Right atrium auricular region (tissue), 2 donors: ENCODE measurements at regions not wholly inside any gene's neighbourhood (a gene's known extent, or its start where the extent isn't known, plus 50 kb on each side); places are given as distances from the start of the nearest gene placed in this dataset.

Source experiments
- DNase-seq: peaks from one replicate; pipeline ENCODE4 v3.0.0-alpha.2; 2019; ENCODE audit warnings: low spot score
- H3K27ac ChIP-seq, 2 donors: fragments of 200-600 bp; sonication (generic); 1 replicate in 1 of 2; 2 replicates in 1 of 2; pipeline ENCODE4 v1.5.1; 2016 to 2019
- H3K27me3 ChIP-seq, 2 donors: fragments of 200-600 bp; sonication (generic); one replicate each; pipeline versions ENCODE4 v1.5.1 to v1.6.0; 2017 to 2019
- H3K36me3 ChIP-seq: fragments of 200-600 bp; sonication (generic); one replicate; pipeline ENCODE4 v1.5.1; 2016
- H3K4me1 ChIP-seq, 2 donors: fragments of 200-600 bp; sonication (generic); one replicate each; pipeline versions ENCODE4 v1.5.1 to v1.6.0; 2017 to 2019
- H3K4me3 ChIP-seq, 2 donors: fragments of 200-600 bp; sonication (generic); 1 replicate in 1 of 2; 2 replicates in 1 of 2; pipeline ENCODE4 v1.5.1; 2017 to 2019; ENCODE audit warnings: mild to moderate bottlenecking in 1 of 2, moderate library complexity in 1 of 2
- H3K9me3 ChIP-seq, 2 donors: fragments of 200-600 bp; sonication (generic); one replicate each; pipeline ENCODE4 v1.5.1; 2019
- CTCF ChIP-seq, 2 donors: fragments of 200-600 bp; sonication (generic); IDR thresholded peaks; one replicate each; pipeline ENCODE4 v1.5.1; 2019; ENCODE audit warnings: antibody characterized with exemption in 2 of 2

DNA sequence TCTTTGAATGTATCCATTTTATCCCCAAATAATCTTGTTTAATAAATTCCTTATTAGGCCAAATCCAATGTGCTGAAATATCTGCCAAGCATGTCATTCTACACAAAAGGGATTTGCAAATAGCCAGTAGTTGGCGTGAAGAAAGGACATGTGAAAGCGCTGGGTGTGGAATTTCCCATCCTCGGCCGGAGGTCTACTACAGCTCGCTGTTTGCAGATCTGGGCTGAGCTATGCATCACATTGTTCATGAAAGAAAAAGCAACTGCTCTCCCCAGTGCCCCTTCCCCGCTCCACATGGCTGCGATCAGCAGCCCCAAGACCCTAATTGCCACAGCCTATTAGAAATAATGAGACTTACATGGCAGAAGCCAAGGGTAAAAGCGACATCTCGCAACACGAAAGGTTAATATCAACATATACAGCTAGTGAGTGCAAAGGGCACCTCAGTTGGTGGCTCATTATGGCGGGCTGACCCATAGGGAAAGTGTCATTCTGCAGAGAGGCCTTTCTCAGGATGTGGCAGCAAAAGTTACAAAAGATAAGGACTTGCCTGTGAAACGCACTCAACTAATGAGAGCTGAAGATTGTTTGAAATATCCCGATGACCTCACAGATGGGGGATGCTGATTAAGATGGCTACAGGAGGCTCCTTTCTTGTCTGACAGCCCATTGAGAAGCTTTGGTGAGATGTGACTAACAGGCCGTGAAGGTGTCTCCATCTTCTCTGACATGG lies 126.9 kb upstream of the CYP1B1 start:
- no peak for TF ChIP-seq CTCF (IDR thresholded peaks at IDR 0.05)
- Histone ChIP-seq H3K36me3 (no peaks in the 10 kb centered on the region), H3K4me1 (no peaks in the 10 kb centered on the region), H3K9me3 (no peaks in the 10 kb centered on the region), H3K27me3 (no peaks in the 10 kb centered on the region), H3K4me3 (no peak overlapping the region), H3K27ac (no peak overlapping the region)
- no peak for DNase-seq

DNA sequence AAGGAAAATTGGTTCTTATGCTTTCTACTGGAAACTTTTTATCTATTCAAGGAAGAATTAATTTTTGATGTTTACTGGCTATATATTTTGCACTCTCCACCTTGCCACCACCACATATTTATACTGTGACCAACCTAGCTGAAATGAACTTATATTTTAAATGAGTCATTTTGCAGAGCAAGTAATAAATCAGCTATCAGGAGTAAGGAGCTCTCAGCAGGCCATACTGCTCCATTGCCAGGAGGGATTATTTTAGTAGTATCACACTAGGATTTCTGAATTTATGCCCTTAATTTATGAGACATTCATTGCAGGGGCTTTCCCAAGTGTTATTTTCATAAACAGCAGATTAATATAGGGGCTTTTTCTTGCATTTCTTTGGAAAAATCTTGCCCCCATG lies 125.8 kb upstream of the CYP1B1 start:
- Histone ChIP-seq H3K4me1 (no peaks in the 10 kb centered on the region), H3K27ac (no peak overlapping the region), H3K9me3 (no peaks in the 10 kb centered on the region), H3K27me3 (no peaks in the 10 kb centered on the region), H3K36me3 (no peaks in the 10 kb centered on the region), H3K4me3 (no peak overlapping the region)
- TF ChIP-seq CTCF (IDR thresholded peaks at IDR 0.05): no peak
- DNase-seq: no peak

- H3K27ac ChIP-seq: no peak overlapping the region
Observed at GRCh38 chr2:38200598-38200997, 124.6 kb upstream of the CYP1B1 start.

DNA sequence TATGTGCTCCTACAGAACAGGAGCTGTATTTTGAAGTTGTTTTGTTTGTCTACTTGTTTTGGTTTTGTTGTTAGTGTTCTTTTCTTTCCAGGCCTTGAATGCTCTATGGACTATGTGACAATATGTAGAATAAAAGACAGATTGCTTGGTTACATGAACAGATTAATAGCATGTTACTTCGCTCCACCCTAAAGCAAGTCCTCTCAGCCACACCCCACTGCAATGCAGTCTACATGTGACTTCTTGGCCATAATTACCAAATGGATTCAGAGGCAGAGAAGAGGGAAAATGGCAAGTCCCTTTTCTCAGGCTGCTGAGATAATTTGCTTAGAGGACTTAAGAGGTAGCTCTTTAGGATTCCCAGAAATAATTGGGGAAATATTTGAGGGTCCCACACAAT lies 123.2 kb upstream of the CYP1B1 start:
- no peak overlapping the region for H3K4me3 ChIP-seq
- H3K9me3 ChIP-seq: no peaks in the 10 kb centered on the region
- H3K27ac ChIP-seq: no peak overlapping the region
- no peak for TF ChIP-seq CTCF (IDR thresholded peaks at IDR 0.05)
- no peaks in the 10 kb centered on the region for H3K27me3 ChIP-seq
- DNase-seq: no peak
- no peaks in the 10 kb centered on the region for H3K4me1 ChIP-seq
- H3K36me3 ChIP-seq: no peaks in the 10 kb centered on the region

More at GRCh38 chr2:38200598-38200997, 124.6 kb upstream of the CYP1B1 start:
- Histone ChIP-seq H3K27me3 (no peaks in the 10 kb centered on the region), H3K9me3 (no peaks in the 10 kb centered on the region), H3K4me3 (no peak overlapping the region), H3K36me3 (no peaks in the 10 kb centered on the region), H3K4me1 (no peaks in the 10 kb centered on the region)
- DNase-seq: no peak
- no peak for TF ChIP-seq CTCF (IDR thresholded peaks at IDR 0.05)

DNA sequence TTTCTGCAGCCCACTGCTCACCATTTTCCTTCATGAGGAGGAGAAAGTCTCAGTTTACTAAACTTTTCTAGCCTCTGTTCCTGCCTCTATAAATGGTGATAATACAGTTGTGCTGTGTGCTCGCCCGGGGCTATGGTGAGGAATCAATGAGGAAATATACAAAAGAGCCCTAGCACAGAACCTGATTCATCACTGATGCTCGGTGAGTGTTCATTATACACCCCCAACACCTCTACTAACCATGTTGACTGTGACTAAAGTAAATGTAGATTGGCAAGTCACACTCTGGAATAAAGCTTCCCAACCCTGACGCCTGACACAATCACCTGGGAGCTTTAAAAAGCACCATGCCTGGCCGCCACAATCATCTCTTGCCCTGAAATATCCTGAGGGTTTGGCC lies 118.8 kb upstream of the CYP1B1 start:
- Histone ChIP-seq H3K27me3 (no peaks in the 10 kb centered on the region), H3K9me3 (no peaks in the 10 kb centered on the region), H3K36me3 (no peaks in the 10 kb centered on the region), H3K4me1 (no peaks in the 10 kb centered on the region), H3K27ac (no peak overlapping the region), H3K4me3 (no peak overlapping the region)
- no peak for TF ChIP-seq CTCF (IDR thresholded peaks at IDR 0.05)
- DNase-seq: no peak

GRCh38 chr2:38192976-38193375 lies 117.0 kb upstream of the CYP1B1 start:
- H3K36me3 ChIP-seq: no peaks in the 10 kb centered on the region
- no peak for TF ChIP-seq CTCF (IDR thresholded peaks at IDR 0.05)
- H3K27ac ChIP-seq: no peak overlapping the region
- H3K9me3 ChIP-seq: no peaks in the 10 kb centered on the region
- no peak overlapping the region for H3K4me3 ChIP-seq
- H3K27me3 ChIP-seq: no peaks in the 10 kb centered on the region
- no peak for DNase-seq
- no peaks in the 10 kb centered on the region for H3K4me1 ChIP-seq
